ENCODE measurements at regions not wholly inside any gene's neighbourhood (a gene's known extent, or its start where the extent isn't known, plus 50 kb on each side); places are given as distances from the start of the nearest gene placed in this dataset.

DNA sequence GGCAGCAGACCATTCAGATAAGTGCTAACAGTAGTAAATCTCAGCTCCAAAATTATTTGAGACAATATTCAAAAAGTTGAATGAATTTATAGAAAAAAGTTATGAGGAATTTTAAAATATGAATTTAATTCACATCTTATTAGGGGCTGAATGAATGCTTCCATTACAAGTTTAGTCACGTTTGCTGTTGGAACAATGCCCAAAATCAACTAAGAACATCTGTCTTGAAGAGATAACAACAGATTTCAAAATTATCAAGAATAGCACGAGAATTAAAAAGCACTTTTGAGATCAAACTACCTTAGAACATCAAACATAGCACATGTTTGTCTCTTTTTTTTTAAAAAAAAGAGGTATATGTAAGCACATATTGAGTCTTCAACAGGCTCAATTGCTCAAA lies 115.4 kb upstream of the PPFIA2 start:
- no peaks in the 10 kb centered on the region for H3K36me3 ChIP-seq
- TF ChIP-seq, protein P1, sequence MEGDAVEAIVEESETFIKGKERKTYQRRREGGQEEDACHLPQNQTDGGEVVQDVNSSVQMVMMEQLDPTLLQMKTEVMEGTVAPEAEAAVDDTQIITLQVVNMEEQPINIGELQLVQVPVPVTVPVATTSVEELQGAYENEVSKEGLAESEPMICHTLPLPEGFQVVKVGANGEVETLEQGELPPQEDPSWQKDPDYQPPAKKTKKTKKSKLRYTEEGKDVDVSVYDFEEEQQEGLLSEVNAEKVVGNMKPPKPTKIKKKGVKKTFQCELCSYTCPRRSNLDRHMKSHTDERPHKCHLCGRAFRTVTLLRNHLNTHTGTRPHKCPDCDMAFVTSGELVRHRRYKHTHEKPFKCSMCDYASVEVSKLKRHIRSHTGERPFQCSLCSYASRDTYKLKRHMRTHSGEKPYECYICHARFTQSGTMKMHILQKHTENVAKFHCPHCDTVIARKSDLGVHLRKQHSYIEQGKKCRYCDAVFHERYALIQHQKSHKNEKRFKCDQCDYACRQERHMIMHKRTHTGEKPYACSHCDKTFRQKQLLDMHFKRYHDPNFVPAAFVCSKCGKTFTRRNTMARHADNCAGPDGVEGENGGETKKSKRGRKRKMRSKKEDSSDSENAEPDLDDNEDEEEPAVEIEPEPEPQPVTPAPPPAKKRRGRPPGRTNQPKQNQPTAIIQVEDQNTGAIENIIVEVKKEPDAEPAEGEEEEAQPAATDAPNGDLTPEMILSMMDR (IDR thresholded peaks at IDR 0.05), result no peak
- TF ChIP-seq EP300 (IDR thresholded peaks at IDR 0.05), result no peak
- no peak for TF ChIP-seq POLR2A (IDR thresholded peaks at IDR 0.05)
- no peak for TF ChIP-seq POLR2AphosphoS5 (IDR thresholded peaks at IDR 0.05)
- H3K9me3 ChIP-seq, result no peaks in the 10 kb centered on the region
- H3K27ac ChIP-seq, result no peak overlapping the region
- no peak overlapping the region for H3K4me3 ChIP-seq
- WGBS, 2 donors, result 7 to 14% methylated on average over 2 of the region's 2 CpGs
- ATAC-seq (ENCODE audit: low FRiP score in 2 of 2) (no peak), DNase-seq (no peak)
- no peaks in the 10 kb centered on the region for H3K27me3 ChIP-seq
- no peaks in the 10 kb centered on the region for H3K4me1 ChIP-seq

DNA sequence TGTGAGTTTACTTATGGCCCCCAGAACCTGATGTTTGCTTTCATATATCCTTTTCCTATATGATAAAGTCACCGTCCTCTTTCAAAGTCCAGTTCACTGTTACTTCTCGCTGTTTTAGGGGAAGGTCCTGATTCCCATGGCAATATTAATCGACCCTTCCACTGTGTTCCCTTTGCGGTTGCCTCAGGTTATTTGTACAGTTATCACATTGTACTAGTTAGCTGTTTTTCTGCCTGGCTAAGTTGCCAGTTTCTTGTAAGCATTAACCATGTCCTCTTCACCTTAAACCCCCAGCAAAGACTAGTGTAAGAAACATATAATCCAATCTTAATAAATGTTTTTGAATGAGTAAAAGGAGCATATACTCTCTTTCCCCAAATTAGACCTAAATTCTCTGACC lies 115.0 kb upstream of the PPFIA2 start:
- ATAC-seq (ENCODE audit: low FRiP score in 2 of 2) (no peak), DNase-seq (no peak)
- Histone ChIP-seq H3K27ac (no peak overlapping the region), H3K9me3 (no peaks in the 10 kb centered on the region), H3K4me1 (no peaks in the 10 kb centered on the region), H3K36me3 (no peaks in the 10 kb centered on the region), H3K27me3 (no peaks in the 10 kb centered on the region), H3K4me3 (no peak overlapping the region)
- TF ChIP-seq, protein P1 (IDR thresholded peaks at IDR 0.05), result no peak
- no peak for TF ChIP-seq EP300 (IDR thresholded peaks at IDR 0.05)
- TF ChIP-seq POLR2A (IDR thresholded peaks at IDR 0.05), result no peak
- TF ChIP-seq POLR2AphosphoS5 (IDR thresholded peaks at IDR 0.05), result no peak
- WGBS, 2 donors, result 69 to 84% methylated on average over 4 of the region's 4 CpGs

DNA sequence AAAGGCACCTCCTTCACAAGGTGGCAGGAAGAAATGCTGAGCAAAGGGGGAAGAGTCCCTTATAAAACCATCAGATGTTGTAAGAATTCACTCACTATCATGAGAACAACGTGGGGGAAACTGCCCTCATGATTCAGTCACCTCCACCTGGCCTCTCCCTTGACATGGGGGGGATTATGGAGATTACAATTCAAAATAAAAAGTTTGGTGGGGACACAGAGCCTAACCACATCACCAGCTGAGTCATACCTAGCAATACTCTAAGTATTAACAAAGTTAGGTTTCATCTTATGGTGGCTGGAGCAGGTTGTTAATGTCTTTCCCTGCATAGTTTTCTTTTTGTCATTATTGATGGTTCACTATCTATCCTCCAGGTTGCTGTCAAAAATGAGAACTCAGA lies 113.2 kb upstream of the PPFIA2 start:
- ATAC-seq (ENCODE audit: low FRiP score in 2 of 2) (no peak), DNase-seq (no peak)
- H3K9me3 ChIP-seq, result no peaks in the 10 kb centered on the region
- no peaks in the 10 kb centered on the region for H3K4me1 ChIP-seq
- no peak overlapping the region for H3K4me3 ChIP-seq
- H3K27me3 ChIP-seq, result no peaks in the 10 kb centered on the region
- H3K27ac ChIP-seq, result no peak overlapping the region
- H3K36me3 ChIP-seq, result no peaks in the 10 kb centered on the region
- 48 to 65% methylated on average over 1 of the region's 1 CpG for WGBS, 2 donors
- no peak for TF ChIP-seq EP300 (IDR thresholded peaks at IDR 0.05)

DNA sequence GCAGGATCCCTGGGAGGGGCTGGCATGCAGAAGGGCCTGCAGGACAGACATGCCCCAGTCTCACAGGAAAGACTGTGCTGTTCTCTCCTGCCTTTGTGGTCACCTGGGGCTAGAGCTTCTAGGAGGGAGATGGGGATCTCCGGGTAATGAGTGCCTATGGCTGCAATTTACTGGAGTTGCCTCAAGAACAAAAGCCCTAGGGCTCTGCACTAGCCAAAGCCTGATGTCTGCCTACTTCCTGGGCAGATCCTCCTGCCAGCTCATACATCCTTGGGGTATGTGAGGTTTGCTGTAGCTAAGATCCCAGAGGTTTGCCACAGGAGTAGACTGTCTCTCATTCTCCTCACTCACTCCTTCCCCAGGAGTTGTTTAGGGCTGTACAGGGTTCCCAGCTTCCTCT lies 106.9 kb upstream of the PPFIA2 start:
- H3K27ac ChIP-seq, result no peak overlapping the region
- no peaks in the 10 kb centered on the region for H3K36me3 ChIP-seq
- TF ChIP-seq POLR2AphosphoS5 (IDR thresholded peaks at IDR 0.05) (no peak), POLR2A (IDR thresholded peaks at IDR 0.05) (no peak), EP300 (IDR thresholded peaks at IDR 0.05) (no peak)
- TF ChIP-seq, protein P1 (IDR thresholded peaks at IDR 0.05), result no peak
- ATAC-seq (ENCODE audit: low FRiP score in 2 of 2) (peak in 1 of 2 donors; percentile 34), DNase-seq (no peak)
- H3K4me3 ChIP-seq, result no peak overlapping the region
- no peaks in the 10 kb centered on the region for H3K9me3 ChIP-seq
- no peaks in the 10 kb centered on the region for H3K27me3 ChIP-seq
- 85% methylated on average over 1 of the region's 1 CpG; no CpG with 5 or more reads in 1 of the 2 donors for WGBS, 2 donors
- no peaks in the 10 kb centered on the region for H3K4me1 ChIP-seq

DNA sequence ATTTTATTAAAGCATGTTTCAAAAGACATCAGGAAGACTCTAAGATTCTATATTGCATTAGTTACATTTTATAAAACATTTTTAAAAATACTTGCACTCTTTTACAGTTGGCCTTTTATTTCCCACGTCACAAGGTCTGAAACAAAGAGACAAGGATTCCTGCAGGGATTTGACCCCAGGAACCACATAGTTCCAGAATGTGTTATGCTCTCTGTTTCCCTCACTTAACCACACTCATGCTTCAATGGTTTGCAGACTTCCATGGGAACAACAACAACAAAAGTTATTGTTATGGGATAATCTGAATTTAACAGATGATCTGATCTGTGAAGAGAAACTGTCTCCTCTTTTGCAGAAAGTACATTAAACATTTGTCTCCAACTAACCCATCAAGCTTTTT lies 104.3 kb upstream of the PPFIA2 start:
- no peak overlapping the region for H3K27ac ChIP-seq
- TF ChIP-seq POLR2A (IDR thresholded peaks at IDR 0.05) (no peak), EP300 (IDR thresholded peaks at IDR 0.05) (no peak), POLR2AphosphoS5 (IDR thresholded peaks at IDR 0.05) (no peak)
- TF ChIP-seq, protein P1 (IDR thresholded peaks at IDR 0.05), result no peak
- H3K27me3 ChIP-seq, result no peaks in the 10 kb centered on the region
- no peak overlapping the region for H3K4me3 ChIP-seq
- DNase-seq (no peak), ATAC-seq (ENCODE audit: low FRiP score in 2 of 2) (no peak)
- H3K9me3 ChIP-seq, result no peaks in the 10 kb centered on the region
- 50 to 56% methylated on average over 1 of the region's 1 CpG for WGBS, 2 donors
- no peaks in the 10 kb centered on the region for H3K4me1 ChIP-seq
- no peaks in the 10 kb centered on the region for H3K36me3 ChIP-seq

Data from upper lobe of left lung (tissue), 6 donors.